ENCODE measurements at regions not wholly inside any gene's neighbourhood (a gene's known extent, or its start where the extent isn't known, plus 50 kb on each side); places are given as distances from the start of the nearest gene placed in this dataset.

GRCh38 chr15:69843276-69843899 is 254.3 kb downstream of the TLE3 start:
- no peak for TF ChIP-seq CTCF (IDR thresholded peaks at IDR 0.05; ENCODE audit: low read length)
- no peak for TF ChIP-seq EZH2 (IDR thresholded peaks at IDR 0.05; ENCODE audit: borderline replicate concordance, low read length)

GRCh38 chr15:69843900-69844304 is 253.8 kb downstream of the TLE3 start:
- Histone ChIP-seq H3K9ac (ENCODE audit: low read length) (no peak overlapping the region), H3K36me3 (ENCODE audit: insufficient read depth, low read length) (no peaks in the 10 kb centered on the region; the same call in 1 of the 2 replicates), H3K4me1 (ENCODE audit: insufficient read depth, low read length, severe bottlenecking) (peaks cover 4% of the 10 kb centered on the region), H3K27ac (ENCODE audit: low read depth, low read length, poor library complexity, severe bottlenecking) (no peak overlapping the region), H2AFZ (ENCODE audit: low read length) (no peak overlapping the region), H3K27me3 (ENCODE audit: insufficient read depth, low read length) (peaks cover 6% of the 10 kb centered on the region; the same call in 1 of the 2 replicates), H4K20me1 (ENCODE audit: insufficient read depth, low read length) (no peaks in the 10 kb centered on the region), H3K9me2 (ENCODE audit: low read depth, low read length) (no peaks in the 10 kb centered on the region), H3K9me3 (ENCODE audit: low read length) (no peaks in the 10 kb centered on the region), H3K79me2 (ENCODE audit: insufficient read depth, low read length) (no peaks in the 10 kb centered on the region), H3K4me3 (ENCODE audit: low read depth, low read length, poor library complexity, severe bottlenecking) (no peak overlapping the region), H3K4me2 (ENCODE audit: low read length) (no peak overlapping the region), H3F3A (ENCODE audit: insufficient read depth, low read length) (no peaks in the 10 kb centered on the region)
- TF ChIP-seq EZH2 (IDR thresholded peaks at IDR 0.05; ENCODE audit: borderline replicate concordance, low read length) (no peak), CTCF (IDR thresholded peaks at IDR 0.05; ENCODE audit: low read length) (no peak)

More at GRCh38 chr15:69843276-69843899, 254.3 kb downstream of the TLE3 start:
- Histone ChIP-seq H4K20me1 (ENCODE audit: insufficient read depth, low read length) (no peaks in the 10 kb centered on the region), H3K4me2 (ENCODE audit: low read length) (no peak overlapping the region), H3K36me3 (ENCODE audit: insufficient read depth, low read length) (no peaks in the 10 kb centered on the region; the same call in 1 of the 2 replicates), H3F3A (ENCODE audit: insufficient read depth, low read length) (no peaks in the 10 kb centered on the region), H3K9me2 (ENCODE audit: low read depth, low read length) (no peaks in the 10 kb centered on the region), H3K27me3 (ENCODE audit: insufficient read depth, low read length) (peaks cover 6% of the 10 kb centered on the region; the same call in 1 of the 2 replicates), H3K9me3 (ENCODE audit: low read length) (no peaks in the 10 kb centered on the region), H3K4me3 (ENCODE audit: low read depth, low read length, poor library complexity, severe bottlenecking) (no peak overlapping the region), H3K4me1 (ENCODE audit: insufficient read depth, low read length, severe bottlenecking) (peaks cover 4% of the 10 kb centered on the region), H3K9ac (ENCODE audit: low read length) (no peak overlapping the region), H3K79me2 (ENCODE audit: insufficient read depth, low read length) (no peaks in the 10 kb centered on the region), H3K27ac (ENCODE audit: low read depth, low read length, poor library complexity, severe bottlenecking) (no peak overlapping the region), H2AFZ (ENCODE audit: low read length) (no peak overlapping the region)

GRCh38 chr15:69845159-69845558 is 252.6 kb downstream of the TLE3 start:
- Histone ChIP-seq H3K36me3 (ENCODE audit: insufficient read depth, low read length) (no peaks in the 10 kb centered on the region; the same call in 1 of the 2 replicates), H3K9me2 (ENCODE audit: low read depth, low read length) (no peaks in the 10 kb centered on the region), H4K20me1 (ENCODE audit: insufficient read depth, low read length) (no peaks in the 10 kb centered on the region), H3K27me3 (ENCODE audit: insufficient read depth, low read length) (peaks cover 6% of the 10 kb centered on the region; the same call in 1 of the 2 replicates), H3K4me2 (ENCODE audit: low read length) (no peak overlapping the region), H3K79me2 (ENCODE audit: insufficient read depth, low read length) (no peaks in the 10 kb centered on the region), H3K4me3 (ENCODE audit: low read depth, low read length, poor library complexity, severe bottlenecking) (no peak overlapping the region), H3K4me1 (ENCODE audit: insufficient read depth, low read length, severe bottlenecking) (peaks cover 4% of the 10 kb centered on the region), H3F3A (ENCODE audit: insufficient read depth, low read length) (no peaks in the 10 kb centered on the region), H3K9me3 (ENCODE audit: low read length) (no peaks in the 10 kb centered on the region), H3K9ac (ENCODE audit: low read length) (no peak overlapping the region), H2AFZ (ENCODE audit: low read length) (no peak overlapping the region), H3K27ac (ENCODE audit: low read depth, low read length, poor library complexity, severe bottlenecking) (no peak overlapping the region)
- TF ChIP-seq CTCF (IDR thresholded peaks at IDR 0.05; ENCODE audit: low read length): no peak
- TF ChIP-seq EZH2 (IDR thresholded peaks at IDR 0.05; ENCODE audit: borderline replicate concordance, low read length): no peak
